NCI-H128 (cell line): ENCODE measurements at regions not wholly inside any gene's neighbourhood (a gene's known extent, or its start where the extent isn't known, plus 50 kb on each side); places are given as distances from the start of the nearest gene placed in this dataset.

Source experiments
- DNase-seq: peaks from one replicate; lab custom pipeline; 2025; ENCODE audit not compliant: unreplicated experiment; lab: John Stamatoyannopoulos, UW

- DNase-seq: no peak
Observed at GRCh38 chr6:41450581-41450980, 95.6 kb upstream of the FOXP4 start.

DNA sequence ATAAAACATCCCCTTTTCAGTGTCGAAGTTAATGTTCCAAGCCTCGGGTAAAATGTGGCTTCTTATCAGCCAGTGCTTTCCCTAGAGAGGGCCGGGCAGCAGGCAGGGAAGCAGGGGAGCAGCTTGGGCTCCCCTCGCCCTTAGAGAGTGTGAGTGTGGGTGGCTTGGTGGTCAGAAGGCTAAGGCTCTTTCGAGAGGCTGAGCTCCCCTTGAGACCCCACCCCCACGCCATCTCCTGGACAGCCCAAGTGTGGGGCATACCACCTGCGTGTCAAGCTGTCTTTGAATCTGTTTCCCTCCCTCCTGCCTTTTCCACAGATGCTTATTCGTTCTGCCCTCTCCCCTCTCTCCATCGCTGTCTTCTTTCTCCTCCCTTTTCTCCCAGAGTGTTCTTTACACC is 95.1 kb upstream of the FOXP4 start:
- DNase-seq: no peak

DNA sequence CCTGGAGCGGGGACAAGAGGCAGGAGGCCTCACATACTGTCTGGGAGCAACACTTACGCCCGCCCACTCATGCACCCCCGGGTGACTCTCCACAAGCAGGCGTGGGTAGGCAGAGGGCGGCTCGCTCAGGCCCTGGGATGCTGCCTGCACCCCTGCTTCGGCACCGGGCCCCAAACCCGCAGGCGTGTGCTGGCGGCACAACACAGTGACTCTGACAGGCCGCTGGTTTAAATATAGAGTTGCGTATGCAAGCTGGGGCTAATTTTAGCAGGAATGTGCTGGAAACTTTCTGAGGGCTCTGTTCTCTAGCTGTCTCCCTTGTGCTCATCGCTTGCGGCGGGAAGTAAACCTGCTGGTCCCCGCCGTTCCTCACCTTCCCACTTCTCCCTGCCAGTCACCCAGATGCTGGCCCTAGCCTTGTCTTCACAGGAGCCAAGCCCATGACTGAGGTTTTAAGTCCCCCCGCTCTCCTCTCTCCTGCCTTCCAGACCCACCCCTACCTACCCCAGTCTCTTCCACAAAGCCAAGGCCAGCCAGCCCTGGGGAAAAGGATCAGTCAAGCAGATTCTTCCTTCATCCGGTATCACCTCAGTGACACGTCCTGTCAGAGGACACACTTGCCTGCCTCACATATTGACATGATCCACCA is 94.5 kb upstream of the FOXP4 start:
- no peak for DNase-seq

DNA sequence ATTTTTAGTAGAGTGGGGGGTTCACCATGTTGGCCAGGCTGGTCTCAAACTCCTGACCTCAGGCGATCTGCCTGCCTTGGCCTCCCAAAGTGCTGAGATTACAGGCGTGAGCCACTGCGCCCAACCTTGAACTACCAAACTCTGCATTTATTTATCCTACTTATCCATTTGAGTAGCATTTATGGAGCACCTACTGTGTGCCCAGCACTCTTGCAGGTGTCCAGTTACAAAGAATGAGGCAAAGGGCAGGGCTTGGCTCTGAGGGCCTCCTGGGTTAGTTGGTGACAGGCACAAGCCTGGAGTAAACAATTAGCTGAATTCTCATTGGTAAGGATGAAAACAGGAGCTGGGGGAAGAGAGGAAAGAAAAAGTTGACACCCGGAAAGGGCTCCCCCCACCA is 93.4 kb upstream of the FOXP4 start:
- no peak for DNase-seq

DNA sequence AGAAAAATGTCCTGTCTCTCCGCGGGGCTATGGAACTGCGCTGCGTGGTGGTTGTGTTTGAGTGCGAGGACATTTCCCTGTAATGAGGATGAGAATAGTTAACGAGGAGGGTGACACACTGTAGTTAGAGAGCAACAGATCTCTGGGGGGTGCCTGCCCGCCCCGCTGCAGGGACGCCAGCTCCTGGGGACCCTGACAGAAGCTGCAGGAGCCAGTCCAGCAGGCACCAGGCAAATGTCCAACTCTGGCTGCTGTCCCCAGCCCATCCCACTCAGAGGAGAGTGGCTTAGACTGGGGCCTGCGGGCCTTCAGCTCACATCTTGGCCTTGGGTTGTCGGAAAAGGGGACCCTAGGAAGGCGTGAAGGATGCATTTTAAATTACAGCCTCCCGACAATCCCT is 92.9 kb upstream of the FOXP4 start:
- DNase-seq: no peak

DNA sequence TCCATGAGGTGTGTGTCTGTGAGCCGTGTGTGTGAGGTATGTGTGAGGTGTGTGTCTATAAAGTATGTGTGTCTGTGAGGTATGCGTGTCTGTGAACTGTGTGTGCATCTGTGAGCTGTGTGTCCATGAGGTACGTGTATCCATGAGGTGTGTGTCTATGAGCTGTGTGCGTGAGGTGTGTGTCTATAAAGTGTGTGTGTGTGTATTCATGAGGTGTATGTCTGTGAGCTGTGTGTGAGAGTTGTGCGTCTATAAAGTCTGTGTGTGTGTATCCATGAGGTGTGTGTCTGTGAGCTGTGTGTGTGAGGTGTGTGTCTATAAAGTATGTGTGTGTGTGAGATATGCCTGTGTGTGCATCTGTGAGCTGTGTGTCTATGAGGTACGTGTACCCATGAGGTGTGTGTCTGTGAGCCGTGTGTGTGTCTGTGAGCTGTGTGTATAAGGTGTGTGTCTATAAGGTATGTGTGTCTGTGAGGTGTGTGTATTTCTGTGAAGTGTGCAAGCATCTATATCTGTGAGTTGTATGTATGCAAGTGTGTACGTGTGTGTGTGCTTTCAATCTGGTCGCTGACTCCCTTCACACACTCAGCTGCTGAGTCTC is 91.9 kb upstream of the FOXP4 start:
- DNase-seq: no peak

DNA sequence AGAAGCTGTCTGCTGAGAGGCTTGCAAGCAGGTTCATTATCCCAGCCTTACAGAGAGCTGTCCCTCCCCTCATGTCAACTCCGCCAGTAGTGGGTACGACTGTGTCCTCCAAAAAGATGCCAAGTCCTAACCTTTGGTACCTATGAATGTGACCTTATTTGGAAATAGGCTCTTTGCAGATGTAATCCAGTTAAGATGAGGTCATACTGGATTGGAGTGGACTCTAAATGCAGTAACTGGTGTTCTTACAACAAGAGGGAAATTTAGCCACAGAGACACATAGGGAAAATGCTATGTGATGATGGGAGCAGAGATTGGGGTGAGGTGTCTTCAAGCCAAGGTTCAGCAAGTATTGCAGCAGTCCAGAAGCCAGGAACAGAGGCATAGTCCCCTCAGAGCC is 90.8 kb upstream of the FOXP4 start:
- no peak for DNase-seq

DNA sequence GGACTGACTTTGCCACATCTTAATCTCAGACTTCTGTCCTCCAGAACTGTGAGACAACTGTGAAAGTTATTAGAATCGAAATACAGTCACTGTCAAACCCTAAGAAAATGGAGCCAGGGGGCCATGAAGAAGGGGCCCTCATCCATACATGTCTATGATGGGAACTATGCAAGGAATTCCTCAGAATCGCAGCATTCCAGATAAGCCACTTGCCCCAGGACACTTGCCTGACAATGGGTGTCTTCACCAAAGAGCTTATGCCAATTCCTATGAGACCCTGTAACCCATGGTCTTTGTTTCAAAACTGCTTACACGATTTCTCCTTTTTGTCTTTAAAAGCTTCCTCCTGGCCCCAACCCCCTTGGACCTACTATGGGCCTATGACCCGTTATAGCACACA is 90.4 kb upstream of the FOXP4 start:
- DNase-seq: no peak

- DNase-seq: no peak
Observed at GRCh38 chr6:41457303-41457670, 88.9 kb upstream of the FOXP4 start.

DNA sequence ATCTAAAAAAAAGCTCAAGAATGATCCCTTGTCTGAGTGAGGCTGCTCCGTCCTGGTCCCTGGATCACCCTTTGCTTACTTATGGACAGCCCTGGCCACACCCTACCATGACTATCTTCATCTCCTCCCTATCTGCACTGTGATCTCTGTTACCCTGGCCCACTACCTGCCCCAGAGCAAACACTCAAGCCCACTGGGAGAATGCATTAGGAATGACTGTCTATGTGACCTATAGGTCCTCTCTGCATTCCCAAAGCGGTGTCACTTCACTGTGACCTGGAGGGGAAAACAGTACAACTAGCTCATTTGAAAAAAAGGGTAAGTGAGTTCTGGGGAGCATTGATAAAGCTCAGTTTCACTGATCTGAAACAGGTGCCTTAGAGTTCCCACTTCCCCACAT is 86.4 kb upstream of the FOXP4 start:
- DNase-seq: no peak

- no peak for DNase-seq
Observed at GRCh38 chr6:41460742-41461336, 85.3 kb upstream of the FOXP4 start.

- DNase-seq: no peak
Observed at GRCh38 chr6:41462033-41462432, 84.1 kb upstream of the FOXP4 start.

DNA sequence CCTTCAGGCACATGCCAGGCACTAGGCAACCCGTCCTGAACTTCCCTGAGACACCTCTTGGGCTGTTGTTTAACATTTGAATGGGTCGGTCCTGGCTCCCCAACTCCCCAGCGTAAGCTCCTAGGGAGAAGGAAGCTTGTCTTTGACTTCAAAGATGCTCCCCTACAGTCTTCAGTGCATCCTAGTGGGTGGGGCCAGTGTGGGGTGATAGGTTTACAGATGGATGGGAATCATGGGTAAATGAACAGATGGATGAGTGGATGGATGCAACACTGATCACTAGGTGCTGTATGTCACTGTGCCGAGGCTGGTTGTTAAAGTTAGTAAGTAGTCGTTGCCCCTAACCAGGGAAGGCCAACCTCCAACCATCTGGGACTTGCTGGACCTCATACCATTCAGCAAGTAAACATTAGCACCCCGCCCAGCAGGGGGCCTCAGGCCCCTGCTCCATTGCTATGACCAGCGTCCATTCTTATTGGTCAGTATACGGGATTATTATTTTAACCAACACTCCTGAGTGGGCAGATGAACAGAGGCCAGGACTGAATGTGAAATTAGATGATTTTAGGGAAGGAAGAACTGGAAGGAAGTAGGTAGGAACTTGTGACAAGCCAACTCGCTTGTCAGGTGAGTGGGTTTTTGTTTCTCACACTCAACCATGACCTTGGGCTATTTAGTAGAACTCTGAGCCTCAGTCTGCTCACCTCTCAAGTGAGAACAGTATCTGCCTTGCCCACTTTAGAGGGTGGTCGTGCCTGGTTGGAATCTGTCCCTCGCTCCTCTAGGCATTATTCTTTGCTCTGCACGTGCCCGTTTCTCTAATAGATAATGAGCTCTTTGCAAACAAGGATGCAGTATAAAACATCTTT is 82.9 kb upstream of the FOXP4 start:
- no peak for DNase-seq

- DNase-seq: no peak
Observed at GRCh38 chr6:41464019-41464418, 82.2 kb upstream of the FOXP4 start.

DNA sequence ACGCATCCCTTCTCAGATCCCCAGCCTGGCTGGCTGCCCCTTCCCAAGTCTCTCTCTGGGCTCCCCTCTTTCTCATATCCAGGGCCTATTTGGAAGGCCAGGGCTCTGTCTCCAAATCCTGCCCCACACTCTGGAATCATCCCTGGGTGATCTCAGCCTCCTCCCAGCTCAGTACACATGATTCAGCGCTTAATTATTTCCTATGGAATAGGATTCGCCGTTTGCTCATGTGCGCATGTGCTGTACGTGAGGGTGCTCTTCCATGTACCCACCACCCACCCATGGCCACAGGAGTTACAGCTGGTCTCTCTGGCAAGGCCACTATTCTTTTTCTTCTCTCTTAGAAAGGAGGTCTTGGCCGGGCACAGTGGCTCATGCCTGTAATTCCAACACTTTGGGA is 81.7 kb upstream of the FOXP4 start:
- no peak for DNase-seq

GRCh38 chr6:41466437-41466990 is 79.7 kb upstream of the FOXP4 start:
- DNase-seq: no peak

GRCh38 chr6:41467061-41467460 is 79.1 kb upstream of the FOXP4 start:
- DNase-seq: no peak

GRCh38 chr6:41467627-41468404 is 78.4 kb upstream of the FOXP4 start:
- no peak for DNase-seq

DNA sequence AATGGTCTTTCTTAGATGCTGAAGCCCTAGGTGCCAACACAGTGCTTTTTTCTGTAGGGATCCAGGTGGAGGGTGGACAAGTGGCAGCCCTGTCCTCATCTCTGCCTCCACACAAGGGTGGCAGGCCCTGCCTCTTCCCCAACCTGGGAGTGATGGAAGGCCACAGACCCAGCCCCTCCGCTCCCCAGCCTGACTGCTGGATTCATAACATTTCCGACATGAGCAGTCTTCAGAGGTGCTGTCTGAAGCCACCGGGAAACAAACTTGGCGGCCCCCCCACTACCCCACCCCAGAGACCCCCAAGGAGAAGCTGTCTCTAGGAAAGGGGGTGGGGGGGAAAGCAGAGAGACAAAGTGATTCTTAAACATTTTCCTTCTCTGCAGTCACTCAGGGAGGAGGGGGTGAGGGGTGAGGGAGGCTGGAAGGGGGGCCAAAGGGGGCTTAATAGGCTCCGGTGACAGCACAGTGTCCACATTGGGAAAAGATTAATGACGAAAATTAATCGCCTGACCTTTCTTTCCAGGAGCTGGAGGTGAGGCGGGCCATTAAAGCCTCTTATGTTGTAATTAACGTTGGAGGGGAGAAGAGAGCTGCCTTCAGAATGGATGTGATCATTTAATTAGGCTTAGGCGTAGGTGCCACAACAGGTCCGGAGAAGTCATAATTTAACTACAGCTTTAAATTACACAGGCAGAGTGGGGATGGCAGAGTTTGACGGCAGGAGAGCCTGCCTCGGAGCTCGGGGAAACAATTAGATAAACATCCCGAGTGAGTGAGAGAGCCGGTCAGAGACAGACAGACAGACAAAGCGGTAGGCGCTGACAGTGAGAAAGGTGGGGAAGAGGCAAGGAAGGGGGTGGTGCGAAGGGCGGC is 76.8 kb upstream of the FOXP4 start:
- DNase-seq: no peak

- no peak for DNase-seq
Observed at GRCh38 chr6:41470029-41470330, 76.2 kb upstream of the FOXP4 start.
